T-cell (primary cell): ENCODE measurements at regions not wholly inside any gene's neighbourhood (a gene's known extent, or its start where the extent isn't known, plus 50 kb on each side); places are given as distances from the start of the nearest gene placed in this dataset.
"Not testable (repeated sequence)": the region's sequence is repeated elsewhere in the genome, so short reads cannot be mapped to it uniquely, and the experiment has no call there.

Experiments used
- ATAC-seq, 4 experiments: fragments of 200-7000 bp in 3 of 4; fragments of 150-1000 bp in 1 of 4; cut with Tn5 transposase; replicated peaks in 1 of 4; 1 replicate in 3 of 4; 2 replicates in 1 of 4; pipeline ENCODE4 v1.10.0; 2021; ENCODE audit warnings: moderate library complexity in 3 of 4, mild to moderate bottlenecking in 2 of 4, moderate number of reproducible peaks in 1 of 4
- CTCF ChIA-PET, 2 donors: fragments of 300-600 bp; sonication (Branson Sonifier 250); formaldehyde crosslinking; loops; one replicate each; lab custom pipeline; 2022; ENCODE audit warnings: antibody characterized with exemption in 2 of 2; lab: Charles Lee
- POLR2A ChIA-PET, 2 donors: fragments of 300-600 bp; sonication (Branson Sonifier 250); formaldehyde crosslinking; loops; one replicate each; lab custom pipeline; 2022; ENCODE audit warnings: antibody characterized with exemption in 2 of 2; lab: Charles Lee
- DNase-seq, 35 experiments: peaks; one replicate each; pipeline versions ENCODE4 v3.0.0 to v3.0.0-alpha.2; 2013 to 2023
- H3K27ac ChIP-seq: one replicate; pipeline ENCODE4 v1.5.1; 2013; ENCODE audit warnings: low read length
- H3K27me3 ChIP-seq, 2 experiments: replicated peaks in 1 of 2; 1 replicate in 1 of 2; 2 replicates in 1 of 2; pipeline versions ENCODE4 v1.6.1 to v1.7.0; 2013; ENCODE audit warnings: low read length in 1 of 2, mixed read lengths in 1 of 2; ENCODE audit not compliant: control insufficient read depth in 2 of 2, insufficient read depth in 2 of 2; ENCODE audit errors: extremely low read depth in 1 of 2
- H3K36me3 ChIP-seq, 2 donors: 1 replicate in 1 of 2; 2 replicates in 1 of 2; pipeline versions ENCODE4 v1.6.1 to v1.7.0; 2013; ENCODE audit warnings: low read length in 1 of 2; ENCODE audit not compliant: control insufficient read depth in 2 of 2, insufficient read depth in 1 of 2; ENCODE audit errors: extremely low read depth in 1 of 2
- H3K4me1 ChIP-seq, 2 experiments: 1 replicate in 1 of 2; 2 replicates in 1 of 2; pipeline versions ENCODE4 v1.6.1 to v1.7.0; 2013; ENCODE audit warnings: low read length in 2 of 2, mixed read lengths in 1 of 2; ENCODE audit not compliant: insufficient read depth in 2 of 2, control insufficient read depth in 1 of 2; ENCODE audit errors: extremely low read depth in 1 of 2
- H3K4me3 ChIP-seq, 2 donors: 1 replicate in 1 of 2; 2 replicates in 1 of 2; pipeline versions ENCODE4 v1.5.1 to v1.7.0; 2013; ENCODE audit warnings: mild to moderate bottlenecking in 2 of 2, low read length in 1 of 2, moderate library complexity in 1 of 2; ENCODE audit not compliant: control insufficient read depth in 1 of 2; ENCODE audit errors: extremely low read depth in 1 of 2
- H3K9me3 ChIP-seq: 2 replicates; pipeline ENCODE4 v1.7.0; 2013
- H3K27ac Mint-ChIP-seq, 2 donors: one replicate each; pipeline ENCODE4 v1.8.0; 2020 to 2021; ENCODE audit warnings: mild to moderate bottlenecking in 2 of 2, mixed read lengths in 2 of 2
- H3K27me3 Mint-ChIP-seq, 2 donors: one replicate each; pipeline ENCODE4 v1.8.0; 2021 to 2022; ENCODE audit warnings: mixed read lengths in 2 of 2
- H3K36me3 Mint-ChIP-seq: one replicate; pipeline ENCODE4 v1.8.0; 2021; ENCODE audit warnings: mixed read lengths
- H3K4me1 Mint-ChIP-seq, 3 donors: one replicate each; pipeline ENCODE4 v1.8.0; 2020 to 2022; ENCODE audit warnings: mixed read lengths in 3 of 3, mild to moderate bottlenecking in 1 of 3
- H3K4me3 Mint-ChIP-seq, 3 donors: one replicate each; pipeline ENCODE4 v1.8.0; 2020 to 2022; ENCODE audit warnings: mild to moderate bottlenecking in 3 of 3, mixed read lengths in 3 of 3, moderate library complexity in 3 of 3
- H3K9me3 Mint-ChIP-seq, 3 donors: one replicate each; pipeline ENCODE4 v1.8.0; 2020 to 2022; ENCODE audit warnings: mixed read lengths in 3 of 3
- WGBS: methylation state at CpG from one replicate; pipeline ENCODE4 v1.1.5; 2013; ENCODE audit warnings: missing lambda C conversion rate; ENCODE audit not compliant: insufficient coverage; 5-methylcytosine and 5-hydroxymethylcytosine counted together

DNA sequence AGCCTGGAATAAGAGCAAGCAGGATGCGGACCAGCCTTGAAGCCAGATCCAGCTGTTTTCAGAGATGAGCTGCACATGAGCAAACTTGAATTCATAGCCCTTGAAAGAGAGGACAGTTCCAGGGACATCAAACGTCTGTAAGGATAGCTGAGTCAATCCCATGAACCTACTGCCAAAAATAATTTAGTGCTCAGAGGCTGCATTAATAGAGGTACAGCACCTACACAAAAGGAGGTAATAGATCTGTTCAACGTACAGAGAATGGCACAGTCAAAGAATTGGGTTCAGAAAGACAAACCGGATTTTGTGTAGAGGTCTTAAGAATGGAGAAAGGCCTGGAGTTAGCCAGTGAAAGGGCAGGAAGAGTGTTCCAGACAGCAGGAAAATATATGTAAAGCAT, 110.8 kb upstream of the ZC3H12A start:
- CTCF ChIA-PET, result interaction anchor here in 1 of 2 donors (0.7 kb wide), 1 partner anchor 779 kb away, joined by 4 read pairs; no protein-coding TSS in a partner anchor

DNA sequence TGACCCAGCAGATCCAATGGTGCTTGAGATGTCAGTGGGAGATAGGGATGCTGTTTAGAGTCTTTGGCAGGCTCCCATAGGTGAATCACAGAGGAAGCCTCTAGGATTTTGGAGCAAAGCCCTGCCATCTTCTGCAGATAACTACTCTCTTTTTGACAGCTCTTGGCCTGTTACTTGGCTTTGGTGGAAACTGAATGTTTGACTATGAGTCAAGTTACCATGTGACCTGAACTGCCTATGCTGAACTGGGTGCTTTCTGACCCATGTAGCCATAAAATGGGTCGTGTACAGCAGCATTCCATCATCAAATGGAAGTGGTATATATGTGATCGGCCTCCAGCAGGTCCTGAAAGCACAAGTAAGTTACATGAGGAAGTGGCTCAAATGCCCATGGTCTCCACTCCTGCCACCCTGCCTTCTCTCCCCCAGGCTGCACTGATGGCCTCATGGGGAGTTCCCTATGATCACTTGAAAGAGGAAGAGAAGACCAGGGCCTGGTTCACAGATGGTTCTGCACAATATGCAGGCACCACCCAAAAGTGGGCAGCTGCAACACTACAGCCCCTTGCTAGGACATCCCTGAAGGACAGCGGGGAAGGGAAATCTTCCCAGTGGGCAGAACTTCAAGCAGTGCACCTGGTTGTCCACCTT, 105.6 kb upstream of the ZC3H12A start:
- H3K36me3 ChIP-seq, H3K9me3 ChIP-seq, ATAC-seq, H3K27ac ChIP-seq, H3K4me1 ChIP-seq, H3K36me3 Mint-ChIP-seq, DNase-seq, H3K4me3 Mint-ChIP-seq, POLR2A ChIA-PET, H3K27ac Mint-ChIP-seq, H3K4me1 Mint-ChIP-seq, H3K4me3 ChIP-seq, CTCF ChIA-PET: not testable (repeated sequence)
- WGBS, result 38% methylated on average over 2 of the region's 3 CpGs
- Mint-ChIP-seq H3K27me3 (peaks cover 13 to 43% of the 10 kb centered on the region in 2 donors), H3K9me3 (peaks cover 2 to 11% (median 3%) of the 10 kb centered on the region in 3 donors)
- H3K27me3 ChIP-seq, result peaks cover 0 to 13% of the 10 kb centered on the region in 2 experiments

More for the DNA sequence above, 110.8 kb upstream of the ZC3H12A start:
- Histone ChIP-seq H3K4me3 (no peak overlapping the region), H3K27me3 (peaks cover 2 to 27% of the 10 kb centered on the region in 2 experiments), H3K27ac (no peak overlapping the region), H3K4me1 (no peaks in the 10 kb centered on the region), H3K9me3 (no peaks in the 10 kb centered on the region), H3K36me3 (no peaks in the 10 kb centered on the region)
- POLR2A ChIA-PET, result no interaction called here
- ATAC-seq (no peak), DNase-seq (no peak)
- Mint-ChIP-seq H3K27ac (no peak overlapping the region), H3K4me3 (no peak overlapping the region), H3K9me3 (peaks cover 0 to 5% (median 0%) of the 10 kb centered on the region in 3 donors), H3K27me3 (peaks cover 39 to 64% of the 10 kb centered on the region in 2 donors), H3K4me1 (no peaks in the 10 kb centered on the region), H3K36me3 (no peaks in the 10 kb centered on the region)
- 77% methylated on average over 1 of the region's 4 CpGs for WGBS

DNA sequence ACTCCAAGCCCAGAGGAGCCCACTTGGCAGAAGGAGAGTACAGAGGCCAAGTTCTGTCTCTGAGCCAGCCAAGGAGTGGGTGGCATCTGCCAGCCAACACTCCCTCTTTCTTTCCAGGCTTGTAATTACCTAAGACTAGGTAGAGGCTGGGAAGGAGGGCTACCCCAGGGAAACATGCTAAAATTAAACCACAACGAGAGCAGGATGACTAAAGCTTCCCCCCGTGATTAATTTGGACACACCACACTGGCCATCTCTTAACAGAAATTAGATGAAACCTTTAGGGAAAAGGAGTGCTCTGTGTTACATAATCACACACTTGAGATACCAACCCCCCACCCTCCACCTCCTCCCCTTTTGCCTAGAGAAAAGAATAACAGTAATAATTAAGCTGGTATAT, 102.1 kb upstream of the ZC3H12A start:
- Mint-ChIP-seq H3K36me3 (no peaks in the 10 kb centered on the region), H3K4me3 (no peak overlapping the region), H3K4me1 (peaks cover 0 to 2% (median 0%) of the 10 kb centered on the region in 3 donors), H3K27me3 (peaks cover 9 to 26% of the 10 kb centered on the region in 2 donors), H3K9me3 (peaks cover 2 to 7% (median 7%) of the 10 kb centered on the region in 3 donors), H3K27ac (no peak overlapping the region)
- peaks cover 0 to 10% of the 10 kb centered on the region in 2 experiments for H3K27me3 ChIP-seq
- H3K9me3 ChIP-seq, result no peaks in the 10 kb centered on the region
- H3K4me1 ChIP-seq, result no peaks in the 10 kb centered on the region
- no peaks in the 10 kb centered on the region for H3K36me3 ChIP-seq
- ATAC-seq (no peak), DNase-seq (no peak)
- ChIA-PET CTCF (no interaction called here), POLR2A (no interaction called here)
- no CpG with 5 or more reads among the region's 2 CpGs for whole genome bisulfite sequencing
- H3K27ac ChIP-seq, result no peak overlapping the region
- no peak overlapping the region for H3K4me3 ChIP-seq

DNA sequence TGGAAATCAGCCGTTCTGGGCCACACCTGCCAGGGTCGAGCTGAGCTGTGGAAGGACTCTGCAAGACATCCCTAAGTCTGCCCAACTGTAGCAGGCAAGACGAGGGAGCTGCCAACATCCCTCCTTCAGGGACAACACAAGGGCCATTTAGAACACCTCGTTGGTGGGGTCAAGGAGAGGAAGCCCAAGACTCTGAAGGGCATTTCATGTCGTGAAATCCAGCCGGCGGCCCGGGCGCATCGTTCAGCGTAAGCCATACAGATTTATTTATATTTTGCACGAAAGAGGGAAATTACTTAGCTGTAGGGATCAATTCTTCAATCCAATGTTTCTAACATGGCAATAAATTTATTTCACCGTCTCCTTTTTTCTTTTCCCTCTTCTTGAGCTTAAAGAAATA, 101.7 kb upstream of the ZC3H12A start:
- ChIA-PET CTCF (no interaction called here), POLR2A (no interaction called here)
- peaks cover 11 to 25% of the 10 kb centered on the region in 2 donors for H3K27me3 Mint-ChIP-seq
- peaks cover 0 to 2% (median 0%) of the 10 kb centered on the region in 3 donors for H3K4me1 Mint-ChIP-seq
- no peak overlapping the region for H3K4me3 Mint-ChIP-seq
- H3K27ac ChIP-seq, result no peak overlapping the region
- H3K27me3 ChIP-seq, result peaks cover 0 to 10% of the 10 kb centered on the region in 2 experiments
- no peak overlapping the region for H3K27ac Mint-ChIP-seq
- H3K4me1 ChIP-seq, result no peaks in the 10 kb centered on the region
- no peak overlapping the region for H3K4me3 ChIP-seq
- no peaks in the 10 kb centered on the region for H3K9me3 ChIP-seq
- DNase-seq (no peak), ATAC-seq (no peak)
- no peaks in the 10 kb centered on the region for H3K36me3 ChIP-seq
- no peaks in the 10 kb centered on the region for H3K36me3 Mint-ChIP-seq
- H3K9me3 Mint-ChIP-seq, result peaks cover 2 to 7% (median 7%) of the 10 kb centered on the region in 3 donors
- WGBS, result 75% methylated on average over 2 of the region's 13 CpGs

DNA sequence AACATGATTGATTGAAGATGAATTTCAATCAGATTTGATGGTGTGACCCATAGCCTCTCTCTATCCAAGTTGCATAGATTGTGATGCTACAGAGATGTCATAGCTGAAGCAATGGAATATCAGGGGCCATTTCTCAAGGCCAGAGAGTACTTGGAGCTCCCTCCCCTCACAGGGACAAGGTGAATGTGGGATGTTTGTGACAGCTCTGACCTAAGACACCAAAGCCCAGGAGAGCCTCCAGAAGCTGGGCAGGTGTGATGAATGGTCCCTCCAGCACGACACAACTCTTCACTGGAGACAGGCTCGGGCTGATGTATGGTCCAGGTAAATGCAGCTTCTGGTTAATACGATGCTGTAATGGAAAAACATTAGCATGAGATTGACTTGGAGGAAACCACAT, 101.0 kb upstream of the ZC3H12A start:
- Mint-ChIP-seq H3K4me3 (no peak overlapping the region), H3K4me1 (peaks cover 0 to 2% (median 0%) of the 10 kb centered on the region in 3 donors), H3K36me3 (no peaks in the 10 kb centered on the region), H3K27me3 (peaks cover 14 to 25% of the 10 kb centered on the region in 2 donors), H3K9me3 (peaks cover 2 to 7% (median 7%) of the 10 kb centered on the region in 3 donors), H3K27ac (no peak overlapping the region)
- H3K27me3 ChIP-seq, result peaks cover 0 to 10% of the 10 kb centered on the region in 2 experiments
- POLR2A ChIA-PET, result no interaction called here
- 85% methylated on average over 3 of the region's 3 CpGs for WGBS
- H3K9me3 ChIP-seq, result no peaks in the 10 kb centered on the region
- H3K27ac ChIP-seq, result no peak overlapping the region
- DNase-seq (no peak), ATAC-seq (no peak)
- H3K36me3 ChIP-seq, result no peaks in the 10 kb centered on the region
- H3K4me3 ChIP-seq, result no peak overlapping the region
- CTCF ChIA-PET, result no interaction called here
- H3K4me1 ChIP-seq, result no peaks in the 10 kb centered on the region

DNA sequence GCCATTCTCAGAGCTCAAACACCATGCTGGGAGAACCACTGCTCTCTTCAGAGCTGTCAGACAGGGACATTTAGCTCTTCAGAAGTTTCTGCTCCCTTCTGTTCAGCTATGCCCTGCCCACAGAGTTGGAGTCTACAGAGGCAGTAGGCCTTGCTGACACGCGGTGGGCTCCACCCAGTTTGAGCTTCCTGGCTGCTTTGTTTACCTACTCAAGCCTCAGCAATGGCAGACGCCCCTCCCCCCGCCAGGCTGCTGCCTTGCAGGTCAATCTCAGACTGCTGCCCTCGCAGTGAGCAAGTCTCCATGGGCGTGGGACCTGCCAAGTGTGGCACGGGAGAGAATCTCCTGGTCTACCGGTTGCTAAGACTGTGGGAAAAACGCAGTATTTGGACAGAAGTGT, 93.8 kb upstream of the ZC3H12A start:
- POLR2A ChIA-PET, CTCF ChIA-PET, H3K36me3 Mint-ChIP-seq, H3K27ac ChIP-seq, H3K4me3 ChIP-seq, ATAC-seq, H3K9me3 ChIP-seq, H3K36me3 ChIP-seq, H3K27ac Mint-ChIP-seq, H3K4me1 Mint-ChIP-seq, H3K4me1 ChIP-seq, H3K9me3 Mint-ChIP-seq, H3K4me3 Mint-ChIP-seq, DNase-seq: not testable (repeated sequence)
- WGBS, result 59% methylated on average over 9 of the region's 9 CpGs
- H3K27me3 ChIP-seq, result peaks cover 0 to 11% of the 10 kb centered on the region in 2 experiments
- H3K27me3 Mint-ChIP-seq, result peaks cover 30 to 39% of the 10 kb centered on the region in 2 donors
